Vagina (tissue), 2 donors: ENCODE measurements at regions not wholly inside any gene's neighbourhood (a gene's known extent, or its start where the extent isn't known, plus 50 kb on each side); places are given as distances from the start of the nearest gene placed in this dataset.

Experiments used
- DNase-seq, 2 donors: peaks; one replicate each; pipeline ENCODE4 v3.0.0-alpha.2; 2017; ENCODE audit errors: extremely low spot score in 2 of 2
- H3K27ac ChIP-seq: fragments of 200-600 bp; sonication (generic); one replicate; pipeline ENCODE4 v1.5.1; 2019
- H3K27me3 ChIP-seq: fragments of 200-600 bp; sonication (generic); one replicate; pipeline ENCODE4 v1.5.1; 2019
- H3K36me3 ChIP-seq, 2 donors: fragments of 200-600 bp; sonication (generic); one replicate each; pipeline ENCODE4 v1.5.1; 2017 to 2019
- H3K4me1 ChIP-seq: fragments of 200-600 bp; sonication (generic); one replicate; pipeline ENCODE4 v1.5.1; 2019
- H3K4me3 ChIP-seq, 2 donors: fragments of 200-600 bp; sonication (generic); 1 replicate in 1 of 2; 2 replicates in 1 of 2; pipeline ENCODE4 v1.5.1; 2016 to 2019
- H3K9me3 ChIP-seq: fragments of 200-600 bp; sonication (generic); one replicate; pipeline ENCODE4 v1.5.1; 2019
- CTCF ChIP-seq, 3 experiments: fragments of 450-650 bp in 2 of 3; fragments of 200-600 bp in 1 of 3; sonication (generic) in 1 of 3; IDR thresholded peaks; one replicate each; pipeline ENCODE4 v1.5.1; 2017 to 2019; ENCODE audit warnings: antibody characterized with exemption in 3 of 3, mild to moderate bottlenecking in 2 of 3, moderate library complexity in 2 of 3
- POLR2A ChIP-seq, 2 donors: fragments of 450-650 bp; IDR thresholded peaks; one replicate each; pipeline ENCODE4 v1.6.1; 2017; ENCODE audit warnings: antibody characterized with exemption in 2 of 2, mild to moderate bottlenecking in 2 of 2, moderate library complexity in 2 of 2
- POLR2AphosphoS5 ChIP-seq, 2 donors: sonication (generic); formaldehyde crosslinking; IDR thresholded peaks; one replicate each; pipeline ENCODE4 v1.9.0; 2017; ENCODE audit warnings: antibody characterized with exemption in 2 of 2, mild to moderate bottlenecking in 2 of 2, low read depth in 1 of 2; ENCODE audit not compliant: insufficient read depth in 1 of 2
- intact Hi-C: fragments of 100-400 bp; cut with DNase I; formaldehyde crosslinking; loops from one replicate; pipeline ENCODE4 v1.15.1; 2023

- H3K4me3 ChIP-seq: no peak overlapping the region
- H3K27me3 ChIP-seq: no peaks in the 10 kb centered on the region
- TF ChIP-seq POLR2AphosphoS5 (IDR thresholded peaks at IDR 0.05; ENCODE audit: insufficient read depth in 1 of 2, low read depth in 1 of 2) (no peak), POLR2A (IDR thresholded peaks at IDR 0.05) (no peak), CTCF (IDR thresholded peaks at IDR 0.05) (no peak)
- H3K9me3 ChIP-seq: no peaks in the 10 kb centered on the region
- intact Hi-C loops: no loop called here
- H3K4me1 ChIP-seq: no peaks in the 10 kb centered on the region
- no peaks in the 10 kb centered on the region for H3K36me3 ChIP-seq
- no peak overlapping the region for H3K27ac ChIP-seq
- DNase-seq: no peak
These were observed 159.8 kb downstream of the SLITRK1 start for GRCh38 chr13:83722443-83722842.

GRCh38 chr13:83716121-83716520, 166.2 kb downstream of the SLITRK1 start:
- H3K4me1 ChIP-seq: no peaks in the 10 kb centered on the region
- no peaks in the 10 kb centered on the region for H3K27me3 ChIP-seq
- no peak overlapping the region for H3K4me3 ChIP-seq
- H3K27ac ChIP-seq: no peak overlapping the region
- DNase-seq: no peak
- intact Hi-C loops: no loop called here
- H3K9me3 ChIP-seq: no peaks in the 10 kb centered on the region
- no peaks in the 10 kb centered on the region for H3K36me3 ChIP-seq
- TF ChIP-seq POLR2A (IDR thresholded peaks at IDR 0.05): no peak
- TF ChIP-seq CTCF (IDR thresholded peaks at IDR 0.05): no peak
- TF ChIP-seq POLR2AphosphoS5 (IDR thresholded peaks at IDR 0.05; ENCODE audit: insufficient read depth in 1 of 2, low read depth in 1 of 2): no peak

GRCh38 chr13:83714236-83714635, 168.0 kb downstream of the SLITRK1 start:
- intact Hi-C loops: no loop called here
- TF ChIP-seq CTCF (IDR thresholded peaks at IDR 0.05): no peak
- no peak for TF ChIP-seq POLR2A (IDR thresholded peaks at IDR 0.05)
- no peak for TF ChIP-seq POLR2AphosphoS5 (IDR thresholded peaks at IDR 0.05; ENCODE audit: insufficient read depth in 1 of 2, low read depth in 1 of 2)
- Histone ChIP-seq H3K9me3 (no peaks in the 10 kb centered on the region), H3K4me1 (no peaks in the 10 kb centered on the region), H3K4me3 (no peak overlapping the region), H3K36me3 (no peaks in the 10 kb centered on the region), H3K27ac (no peak overlapping the region), H3K27me3 (no peaks in the 10 kb centered on the region)
- no peak for DNase-seq

- Histone ChIP-seq H3K27me3 (no peaks in the 10 kb centered on the region), H3K9me3 (no peaks in the 10 kb centered on the region), H3K4me3 (no peak overlapping the region), H3K27ac (no peak overlapping the region), H3K4me1 (no peaks in the 10 kb centered on the region), H3K36me3 (no peaks in the 10 kb centered on the region)
- TF ChIP-seq CTCF (IDR thresholded peaks at IDR 0.05) (no peak), POLR2AphosphoS5 (IDR thresholded peaks at IDR 0.05; ENCODE audit: insufficient read depth in 1 of 2, low read depth in 1 of 2) (no peak), POLR2A (IDR thresholded peaks at IDR 0.05) (no peak)
- intact Hi-C loops: no loop called here
- no peak for DNase-seq
These were observed 172.2 kb downstream of the SLITRK1 start for GRCh38 chr13:83710133-83710515.

GRCh38 chr13:83709426-83710132, 172.7 kb downstream of the SLITRK1 start:
- H3K9me3 ChIP-seq: no peaks in the 10 kb centered on the region
- H3K4me3 ChIP-seq: no peak overlapping the region
- DNase-seq: no peak
- H3K27me3 ChIP-seq: no peaks in the 10 kb centered on the region
- H3K36me3 ChIP-seq: no peaks in the 10 kb centered on the region
- no peaks in the 10 kb centered on the region for H3K4me1 ChIP-seq
- no peak for TF ChIP-seq CTCF (IDR thresholded peaks at IDR 0.05)
- no peak for TF ChIP-seq POLR2A (IDR thresholded peaks at IDR 0.05)
- no peak for TF ChIP-seq POLR2AphosphoS5 (IDR thresholded peaks at IDR 0.05; ENCODE audit: insufficient read depth in 1 of 2, low read depth in 1 of 2)
- intact Hi-C loops: no loop called here
- no peak overlapping the region for H3K27ac ChIP-seq
